A549 (cell line): ENCODE measurements at regions not wholly inside any gene's neighbourhood (a gene's known extent, or its start where the extent isn't known, plus 50 kb on each side); places are given as distances from the start of the nearest gene placed in this dataset.

Source experiments
- CEBPB ChIP-seq, 2 experiments: fragments of >200 bp in 1 of 2; sonication (Bioruptor Twin) in 1 of 2; formaldehyde crosslinking in 1 of 2; IDR thresholded peaks; 2 replicates each; pipeline ENCODE4 v1.6.1; 2012 to 2016
- CTCF ChIP-seq: fragments of >200 bp; sonication (Bioruptor Twin); formaldehyde crosslinking; IDR thresholded peaks from 3 replicates; pipeline ENCODE4 v1.5.1; 2016
- EP300 ChIP-seq, 2 experiments: fragments of >200 bp; sonication (Bioruptor Twin); formaldehyde crosslinking; IDR thresholded peaks; 2 replicates in 1 of 2; 3 replicates in 1 of 2; pipeline ENCODE4 v1.6.1; 2016 to 2017
- HMGXB4 ChIP-seq: fragments of 250-450 bp; sonication (Bioruptor Pico); IDR thresholded peaks from 2 replicates; pipeline ENCODE4 v1.5.0; 2021; ENCODE audit warnings: mild to moderate bottlenecking, moderate library complexity, borderline replicate concordance
- JUN ChIP-seq, 2 experiments: fragments of >200 bp; sonication (Bioruptor Twin); formaldehyde crosslinking; IDR thresholded peaks; 2 replicates in 1 of 2; 3 replicates in 1 of 2; pipeline ENCODE4 v1.6.1; 2016 to 2017
- MAFK ChIP-seq: fragments of 450-650 bp; IDR thresholded peaks from 2 replicates; pipeline ENCODE4 v1.6.1; 2014; ENCODE audit not compliant: partially characterized antibody
- PBX3 ChIP-seq: IDR thresholded peaks from 2 replicates; pipeline ENCODE4 v1.6.1; 2012
- POLR2A ChIP-seq: IDR thresholded peaks from 2 replicates; pipeline ENCODE4 v1.6.1; 2012; ENCODE audit warnings: mild to moderate bottlenecking, low read length
- RARB ChIP-seq: fragments of 250-450 bp; sonication (Bioruptor Pico); IDR thresholded peaks from 2 replicates; pipeline ENCODE4 v1.8.0; 2021; ENCODE audit warnings: mild to moderate bottlenecking, moderate library complexity
- RNF2 ChIP-seq: fragments of 200-600 bp; sonication (generic); IDR thresholded peaks from 2 replicates; pipeline ENCODE4 v1.6.1; 2016; ENCODE audit warnings: low read depth, mild to moderate bottlenecking, antibody characterized with exemption, moderate library complexity, borderline replicate concordance
- USF2 ChIP-seq: fragments of 450-650 bp; IDR thresholded peaks from 2 replicates; pipeline ENCODE4 v1.6.1; 2014; ENCODE audit warnings: antibody characterized with exemption
- ZFP36 ChIP-seq: fragments of 450-650 bp; IDR thresholded peaks from 2 replicates; pipeline ENCODE4 v1.6.1; 2014; ENCODE audit warnings: borderline replicate concordance; ENCODE audit not compliant: partially characterized antibody
- ZNF302 ChIP-seq: fragments of 250-450 bp; sonication (Bioruptor Pico); IDR thresholded peaks from 2 replicates; pipeline ENCODE4 v1.9.0; 2021; ENCODE audit warnings: inconsistent platforms, mild to moderate bottlenecking, moderate library complexity

- TF ChIP-seq MAFK (no peak), ZNF302 (CRISPR knock-in tag) (no peak), HMGXB4 (CRISPR knock-in tag) (no peak), RARB (CRISPR knock-in tag) (no peak), CTCF (no peak), ZFP36 (no peak), PBX3 (no peak), JUN (IDR thresholded peaks at IDR 0.05) (no peak), EP300 (IDR thresholded peaks at IDR 0.05) (no peak), POLR2A (no peak), CEBPB (IDR thresholded peaks at IDR 0.05) (no peak), USF2 (no peak), RNF2 (no peak)
Measured at GRCh38 chr11:29657709-29658108, 359.1 kb downstream of the KCNA4 start.
